Glutamatergic neuron (in vitro differentiated cells): ENCODE measurements at regions not wholly inside any gene's neighbourhood (a gene's known extent, or its start where the extent isn't known, plus 50 kb on each side); places are given as distances from the start of the nearest gene placed in this dataset.

Experiments used
- DNase-seq: peaks from one replicate; pipeline ENCODE4 v3.0.0; 2022
- H3K27ac Mint-ChIP-seq: one replicate; pipeline ENCODE4 v1.8.0; 2020; ENCODE audit warnings: mild to moderate bottlenecking, mixed read lengths, inconsistent platforms; ENCODE audit not compliant: unreplicated experiment
- H3K27me3 Mint-ChIP-seq: one replicate; pipeline ENCODE4 v1.8.0; 2020; ENCODE audit warnings: mild to moderate bottlenecking, moderate library complexity, mixed read lengths, inconsistent platforms; ENCODE audit not compliant: unreplicated experiment
- H3K36me3 Mint-ChIP-seq: one replicate; pipeline ENCODE4 v1.8.0; 2020; ENCODE audit warnings: mild to moderate bottlenecking, mixed read lengths, inconsistent platforms; ENCODE audit not compliant: unreplicated experiment
- H3K4me1 Mint-ChIP-seq: one replicate; pipeline ENCODE4 v1.8.0; 2020; ENCODE audit warnings: mild to moderate bottlenecking, low read depth, mixed read lengths, inconsistent platforms; ENCODE audit not compliant: unreplicated experiment
- H3K4me3 Mint-ChIP-seq: one replicate; pipeline ENCODE4 v1.8.0; 2020; ENCODE audit warnings: mild to moderate bottlenecking, mixed read lengths, inconsistent platforms; ENCODE audit not compliant: unreplicated experiment
- H3K9me3 Mint-ChIP-seq: one replicate; pipeline ENCODE4 v1.8.0; 2020; ENCODE audit warnings: mild to moderate bottlenecking, moderate library complexity, mixed read lengths, inconsistent platforms; ENCODE audit not compliant: unreplicated experiment
- CTCF ChIP-seq: fragments of 200-600 bp; sonication (generic); IDR thresholded peaks from one replicate; pipeline ENCODE4 v1.5.0; 2021; ENCODE audit not compliant: partially characterized antibody, unreplicated experiment

GRCh38 chrX:25277574-25277973, 261.8 kb upstream of the ARX start:
- no peak for TF ChIP-seq CTCF
- Mint-ChIP-seq H3K9me3 (no peaks in the 10 kb centered on the region), H3K4me1 (no peaks in the 10 kb centered on the region), H3K36me3 (no peaks in the 10 kb centered on the region), H3K27ac (no peak overlapping the region), H3K27me3 (no peaks in the 10 kb centered on the region), H3K4me3 (no peak overlapping the region)
- DNase-seq = no peak

- Mint-ChIP-seq H3K9me3 (no peaks in the 10 kb centered on the region), H3K4me3 (no peak overlapping the region), H3K27me3 (no peaks in the 10 kb centered on the region), H3K36me3 (no peaks in the 10 kb centered on the region), H3K27ac (no peak overlapping the region), H3K4me1 (no peaks in the 10 kb centered on the region)
- no peak for DNase-seq
- no peak for TF ChIP-seq CTCF
Measured at GRCh38 chrX:25275159-25275558, 259.4 kb upstream of the ARX start.

GRCh38 chrX:25241461-25241860, 225.7 kb upstream of the ARX start:
- Mint-ChIP-seq H3K27me3 (no peaks in the 10 kb centered on the region), H3K4me3 (no peak overlapping the region), H3K27ac (no peak overlapping the region), H3K36me3 (no peaks in the 10 kb centered on the region), H3K4me1 (no peaks in the 10 kb centered on the region), H3K9me3 (no peaks in the 10 kb centered on the region)
- no peak for TF ChIP-seq CTCF
- DNase-seq = no peak

GRCh38 chrX:25226151-25226550, 210.4 kb upstream of the ARX start:
- no peak for TF ChIP-seq CTCF
- H3K36me3 Mint-ChIP-seq = no peaks in the 10 kb centered on the region
- no peak overlapping the region for H3K4me3 Mint-ChIP-seq
- H3K9me3 Mint-ChIP-seq = no peaks in the 10 kb centered on the region
- H3K4me1 Mint-ChIP-seq = no peaks in the 10 kb centered on the region
- H3K27me3 Mint-ChIP-seq = peaks cover 1% of the 10 kb centered on the region
- no peak overlapping the region for H3K27ac Mint-ChIP-seq
- no peak for DNase-seq

- no peak overlapping the region for H3K4me3 Mint-ChIP-seq
- peaks cover 1% of the 10 kb centered on the region for H3K27me3 Mint-ChIP-seq
- no peaks in the 10 kb centered on the region for H3K4me1 Mint-ChIP-seq
- no peak for TF ChIP-seq CTCF
- H3K36me3 Mint-ChIP-seq = no peaks in the 10 kb centered on the region
- DNase-seq = no peak
- H3K9me3 Mint-ChIP-seq = no peaks in the 10 kb centered on the region
- no peak overlapping the region for H3K27ac Mint-ChIP-seq
Measured at GRCh38 chrX:25219480-25219879, 203.7 kb upstream of the ARX start.
